ENCODE measurements at regions not wholly inside any gene's neighbourhood (a gene's known extent, or its start where the extent isn't known, plus 50 kb on each side); places are given as distances from the start of the nearest gene placed in this dataset.
A peak's percentile ranks its signal among the peaks of the same experiment; 100 is the strongest.
"Not testable (repeated sequence)": the region's sequence is repeated elsewhere in the genome, so short reads cannot be mapped to it uniquely, and the experiment has no call there.

GRCh38 chr1:182316454-182316853, 75.1 kb downstream of the GLUL start:
- H4K20me1 ChIP-seq (replicated peaks; ENCODE audit: control insufficient read depth, insufficient read depth, low read length); DNase-seq (ENCODE audit: extremely low read depth in 1 of 4, low spot score in 3 of 4); in situ Hi-C loops (cut with MboI); H3K27ac ChIP-seq (ENCODE audit: extremely low read depth, low read depth, low read length); FAIRE-seq; H3K4me3 ChIP-seq; H3K9me1 ChIP-seq (ENCODE audit: control insufficient read depth, insufficient read depth, low read length); H3K27me3 ChIP-seq (ENCODE audit: control insufficient read depth in 2 of 2, insufficient read depth in 2 of 2, low read length in 2 of 2); H3K36me3 ChIP-seq (ENCODE audit: control insufficient read depth, insufficient read depth, low read length); POLR2A ChIA-PET; intact Hi-C loops (cut with micrococcal nuclease); H3K79me2 ChIP-seq (ENCODE audit: control insufficient read depth, insufficient read depth, low read length); H3K9me3 ChIP-seq (replicated peaks; ENCODE audit: control insufficient read depth, insufficient read depth, low read depth, low read length); CTCF ChIA-PET (ENCODE audit: low intra/inter-chr PET ratio); H3K4me2 ChIP-seq (ENCODE audit: insufficient read depth, low read length); BruUV-seq (replicated peaks); H2AFZ ChIP-seq (ENCODE audit: low read depth, low read length); H3K9ac ChIP-seq (ENCODE audit: insufficient read depth in 1 of 2, low read depth in 2 of 2, low read length in 2 of 2); ATAC-seq: not testable (repeated sequence)
- peaks cover 13 to 21% of the 10 kb centered on the region in 2 experiments for H3K4me1 ChIP-seq (replicated peaks in 1 of 2; ENCODE audit: control insufficient read depth in 2 of 2, insufficient read depth in 2 of 2, low read length in 2 of 2)
- TF ChIP-seq EP400 (IDR thresholded peaks at IDR 0.05): 0 out of 2 replicates have a peak, but pooled peaks have one; percentile 4
- TF ChIP-seq USF2 (CRISPR knock-in tag; IDR thresholded peaks at IDR 0.05): 0 out of 2 replicates have a peak, but pooled peaks have one; percentile 18
- peak; percentile 98 for TF ChIP-seq ZNF512 (tag; IDR thresholded peaks at IDR 0.05)
- 74% methylated on average over 3 of the region's 3 CpGs for WGBS (ENCODE audit: insufficient coverage, low coverage, missing lambda C conversion rate)

Measured in K562 (cell line).